ENCODE measurements at regions not wholly inside any gene's neighbourhood (a gene's known extent, or its start where the extent isn't known, plus 50 kb on each side); places are given as distances from the start of the nearest gene placed in this dataset.

- no peak for TF ChIP-seq FOXP4 (CRISPR knock-in tag; IDR thresholded peaks at IDR 0.05; ENCODE audit: borderline replicate concordance)
These were observed 163.5 kb upstream of the CDYL start (continued) for GRCh38 chr6:4612636-4613171.

- TF ChIP-seq FOXK2 (conservative IDR thresholded peaks at IDR 0.05 in 1 of 2, IDR thresholded peaks at IDR 0.05 in 1 of 2; ENCODE audit: low read depth in 2 of 2): no peak
- no peak for TF ChIP-seq ZBTB8A (IDR thresholded peaks at IDR 0.05; ENCODE audit: partially characterized antibody)
- no peak for TF ChIP-seq PHTF2 (CRISPR knock-in tag; IDR thresholded peaks at IDR 0.05)
- TF ChIP-seq ZNF140 (CRISPR knock-in tag; IDR thresholded peaks at IDR 0.05): no peak
- no peak for TF ChIP-seq SAP30 (IDR thresholded peaks at IDR 0.05; ENCODE audit: borderline replicate concordance, insufficient read depth, low read depth, low read length, poor library complexity, severe bottlenecking)
- no peak for TF ChIP-seq RREB1 (CRISPR knock-in tag; IDR thresholded peaks at IDR 0.05)
- intact Hi-C loops (cut with micrococcal nuclease): no loop called here
- no peaks in the 10 kb centered on the region for H3K9me3 ChIP-seq (replicated peaks; ENCODE audit: control insufficient read depth, insufficient read depth, low read depth, low read length)
- no TSS peak for BruUV-seq (replicated peaks)
- H3K36me3 ChIP-seq (ENCODE audit: control insufficient read depth, insufficient read depth, low read length): no peaks in the 10 kb centered on the region
- no peak overlapping the region for H2AFZ ChIP-seq (ENCODE audit: low read depth, low read length)
- H4K20me1 ChIP-seq (replicated peaks; ENCODE audit: control insufficient read depth, insufficient read depth, low read length): no peaks in the 10 kb centered on the region; the same call in 1 of the 2 replicates
- in situ Hi-C loops (cut with MboI): no loop called here
- peaks cover 3 to 11% of the 10 kb centered on the region in 2 experiments; a peak in 4 of 5 replicates for H3K4me1 ChIP-seq (replicated peaks in 1 of 2; ENCODE audit: control insufficient read depth in 2 of 2, insufficient read depth in 2 of 2, low read length in 2 of 2)
- ChIA-PET POLR2A (no interaction called here), CTCF (ENCODE audit: low intra/inter-chr PET ratio) (no interaction called here)
- H3K27me3 ChIP-seq (ENCODE audit: control insufficient read depth in 2 of 2, insufficient read depth in 2 of 2, low read length in 2 of 2): peaks cover 43 to 62% of the 10 kb centered on the region in 2 experiments; a peak in 4 of 5 replicates
- no peak overlapping the region for H3K9ac ChIP-seq (ENCODE audit: insufficient read depth in 1 of 2, low read depth in 2 of 2, low read length in 2 of 2)
- DNase-seq (ENCODE audit: extremely low read depth in 1 of 4, low spot score in 3 of 4) (no peak), ATAC-seq (no peak), FAIRE-seq (no peak)
- H3K79me2 ChIP-seq (ENCODE audit: control insufficient read depth, insufficient read depth, low read length): no peaks in the 10 kb centered on the region
- no peaks in the 10 kb centered on the region for H3K9me1 ChIP-seq (ENCODE audit: control insufficient read depth, insufficient read depth, low read length)
- no peak overlapping the region for H3K4me3 ChIP-seq
- 7% methylated on average over 9 of the region's 9 CpGs for WGBS (ENCODE audit: insufficient coverage, low coverage, missing lambda C conversion rate)
- H3K4me2 ChIP-seq (ENCODE audit: insufficient read depth, low read length): no peak overlapping the region
- no peak overlapping the region for H3K27ac ChIP-seq (ENCODE audit: extremely low read depth, low read depth, low read length)
These were observed 164.6 kb upstream of the CDYL start for GRCh38 chr6:4611429-4612129.

All from K562 (cell line).